GM21367 (cell line): ENCODE measurements at regions not wholly inside any gene's neighbourhood (a gene's known extent, or its start where the extent isn't known, plus 50 kb on each side); places are given as distances from the start of the nearest gene placed in this dataset.
"Not testable (repeated sequence)": the region's sequence is repeated elsewhere in the genome, so short reads cannot be mapped to it uniquely, and the experiment has no call there.

Experiments used
- ATAC-seq: cut with Tn5 transposase; IDR thresholded peaks from one replicate; pipeline ENCODE4 v1.9.1; 2021; ENCODE audit not compliant: unreplicated experiment

- no peak for ATAC-seq
Observed at GRCh38 chr5:92543201-92543600, 1037.8 kb downstream of the NR2F1-AS1 start.

DNA sequence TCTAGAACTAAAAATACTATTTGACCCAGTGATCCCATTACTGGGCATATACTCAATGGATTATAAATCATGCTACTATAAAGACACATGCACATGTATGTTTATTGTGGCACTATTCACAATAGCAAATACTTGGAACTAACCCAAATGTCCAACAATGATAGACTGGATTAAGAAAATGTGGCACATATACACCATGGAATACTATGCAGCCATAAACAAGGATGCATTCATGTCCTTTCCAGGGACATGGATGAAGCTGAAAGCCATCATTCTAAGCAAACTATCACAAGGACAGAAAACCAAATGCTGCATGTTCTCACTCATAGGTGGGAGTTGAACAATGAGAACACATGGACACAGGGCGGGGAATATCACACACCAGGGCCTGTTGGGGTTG, 1039.0 kb downstream of the NR2F1-AS1 start:
- not testable (repeated sequence) for ATAC-seq

- ATAC-seq, result no peak
Observed at GRCh38 chr5:92527311-92528078, 1053.5 kb downstream of the NR2F1-AS1 start.

- ATAC-seq, result no peak
Observed at GRCh38 chr5:92525131-92525530, 1055.9 kb downstream of the NR2F1-AS1 start.

- no peak for ATAC-seq
Observed at GRCh38 chr5:92519811-92520632, 1061.0 kb downstream of the NR2F1-AS1 start.

GRCh38 chr5:92518318-92518904, 1062.6 kb downstream of the NR2F1-AS1 start:
- ATAC-seq, result peak; percentile 98

DNA sequence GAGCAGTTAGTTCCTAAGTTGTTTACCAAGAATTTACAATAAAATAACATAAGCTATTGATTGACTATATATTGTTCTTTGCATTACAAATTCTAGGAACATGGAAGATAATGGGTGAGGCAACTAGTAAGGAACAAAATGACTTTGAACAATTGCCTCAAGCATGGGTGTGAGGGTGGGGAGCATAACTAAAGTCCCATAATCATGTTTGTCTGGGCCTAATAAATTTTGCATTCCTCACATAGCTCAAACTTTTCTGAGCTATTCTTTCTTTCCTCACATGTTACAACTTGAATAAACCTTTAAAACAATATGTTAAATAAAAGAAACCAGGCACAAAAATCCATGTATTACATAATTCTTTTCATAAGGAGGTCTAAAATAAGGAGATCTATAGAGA, 1066.1 kb downstream of the NR2F1-AS1 start:
- no peak for ATAC-seq

- ATAC-seq, result no peak
Observed at GRCh38 chr5:92513067-92513466, 1068.0 kb downstream of the NR2F1-AS1 start.

DNA sequence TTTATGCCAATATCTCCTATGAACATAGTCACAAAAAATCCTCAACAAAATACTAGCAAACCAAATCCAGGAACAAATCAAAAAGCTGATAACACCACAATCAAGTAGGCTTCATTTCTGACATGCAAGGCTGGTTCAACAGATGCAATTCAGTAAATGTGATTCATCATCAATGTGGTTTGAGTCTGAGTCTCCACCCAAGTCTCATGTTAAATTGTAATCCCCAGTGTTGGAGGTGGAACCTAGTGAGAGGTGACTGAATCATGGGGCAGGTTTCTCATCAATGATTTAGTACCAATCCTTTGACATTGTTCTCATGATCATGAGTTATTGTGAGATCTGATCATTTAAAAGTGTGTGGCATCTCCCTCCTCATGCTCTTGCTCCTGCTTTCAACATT, 1072.7 kb downstream of the NR2F1-AS1 start:
- ATAC-seq, result no peak

DNA sequence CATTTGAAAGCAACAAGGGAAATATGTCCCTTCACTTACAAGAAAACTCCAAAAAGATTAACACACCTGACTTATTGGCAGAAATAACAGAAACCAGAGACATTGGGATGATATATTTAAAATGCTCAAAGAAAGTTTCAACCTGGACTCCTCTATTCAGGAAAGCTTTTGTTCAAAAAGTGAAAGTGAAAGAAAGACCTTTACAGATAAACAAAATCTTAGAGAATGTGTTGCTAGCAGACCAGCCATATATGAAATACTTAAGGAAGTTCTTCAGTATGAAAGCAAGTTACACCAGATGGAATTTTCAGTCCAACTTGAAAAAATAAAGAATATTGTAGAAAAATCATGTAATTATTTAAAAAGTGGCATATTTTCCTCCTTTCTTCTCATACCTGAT, 1075.1 kb downstream of the NR2F1-AS1 start:
- ATAC-seq, result no peak

GRCh38 chr5:92505145-92505544, 1075.9 kb downstream of the NR2F1-AS1 start:
- no peak for ATAC-seq

DNA sequence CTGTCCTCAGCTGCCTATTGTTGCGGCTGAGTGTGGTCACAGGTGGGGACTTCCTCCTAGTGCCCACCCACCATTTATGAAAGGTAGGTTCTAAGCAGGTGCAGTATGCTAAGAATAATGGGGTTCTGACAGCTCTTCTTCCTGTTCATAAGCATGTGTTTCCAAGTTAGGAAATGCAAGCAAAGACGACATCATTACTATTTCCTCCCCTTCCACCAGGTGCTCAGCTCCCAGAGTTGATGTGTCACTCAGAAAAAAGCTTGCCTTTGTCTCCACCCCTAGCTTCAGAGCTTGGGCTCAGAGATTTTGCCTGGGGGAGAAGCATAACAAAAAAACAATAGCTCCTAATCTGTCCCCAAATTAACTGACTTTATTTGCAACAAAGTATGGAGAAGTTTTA, 1076.7 kb downstream of the NR2F1-AS1 start:
- ATAC-seq, result no peak

DNA sequence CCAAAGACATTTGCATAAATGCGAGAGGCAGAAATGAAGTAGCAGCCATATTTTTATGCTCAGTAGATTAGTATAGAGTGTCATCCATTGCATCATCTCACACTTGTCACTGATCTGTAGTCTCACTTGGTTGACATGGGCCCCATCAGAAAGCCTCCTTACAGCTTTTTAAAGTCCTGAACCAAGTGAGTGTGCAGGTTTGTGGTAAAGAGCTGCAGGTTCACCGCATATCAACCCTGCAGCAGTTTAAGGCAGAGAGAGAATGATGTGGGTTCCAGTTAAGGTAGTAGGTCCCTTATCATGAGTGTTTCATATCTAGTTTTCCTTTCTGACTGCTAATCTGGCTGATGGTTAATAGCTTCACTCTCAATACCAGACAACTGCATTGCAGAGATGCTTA, 1080.3 kb downstream of the NR2F1-AS1 start:
- no peak for ATAC-seq

DNA sequence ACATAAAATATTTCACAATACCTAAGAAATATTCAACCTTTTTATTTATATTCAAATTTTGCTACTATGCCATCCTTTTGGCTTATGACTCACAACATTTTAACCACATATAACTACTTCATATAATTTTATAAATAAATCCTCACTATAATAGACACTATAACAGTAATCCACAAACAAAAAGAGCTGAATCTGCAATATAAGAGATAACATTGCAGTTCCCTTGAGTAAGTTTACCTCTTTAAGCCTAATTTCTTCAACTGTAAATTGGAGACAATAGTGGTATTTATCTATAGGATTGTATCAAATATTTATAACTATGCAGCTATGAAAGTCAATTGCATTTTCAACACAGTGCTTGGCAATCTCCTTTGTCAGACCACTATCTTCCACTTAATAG, 1084.5 kb downstream of the NR2F1-AS1 start:
- ATAC-seq, result no peak

DNA sequence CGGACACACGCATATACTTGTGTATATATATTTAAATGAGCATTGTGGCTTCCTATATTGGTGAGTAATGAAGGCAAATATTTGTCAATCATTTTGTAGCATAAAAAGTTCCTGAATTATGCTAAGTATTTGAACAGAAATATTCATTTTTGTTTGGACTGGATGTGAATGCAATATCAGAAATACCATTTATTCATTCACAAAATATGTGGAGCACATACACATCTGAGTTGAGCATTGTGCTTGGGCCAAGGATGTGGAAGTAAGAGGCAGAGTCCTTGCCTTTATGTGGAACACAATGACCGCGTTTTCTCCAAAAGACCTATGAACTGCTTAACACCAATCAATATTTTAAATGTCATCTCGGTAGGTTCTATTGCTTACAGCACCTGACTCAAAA, 1086.5 kb downstream of the NR2F1-AS1 start:
- ATAC-seq, result no peak

DNA sequence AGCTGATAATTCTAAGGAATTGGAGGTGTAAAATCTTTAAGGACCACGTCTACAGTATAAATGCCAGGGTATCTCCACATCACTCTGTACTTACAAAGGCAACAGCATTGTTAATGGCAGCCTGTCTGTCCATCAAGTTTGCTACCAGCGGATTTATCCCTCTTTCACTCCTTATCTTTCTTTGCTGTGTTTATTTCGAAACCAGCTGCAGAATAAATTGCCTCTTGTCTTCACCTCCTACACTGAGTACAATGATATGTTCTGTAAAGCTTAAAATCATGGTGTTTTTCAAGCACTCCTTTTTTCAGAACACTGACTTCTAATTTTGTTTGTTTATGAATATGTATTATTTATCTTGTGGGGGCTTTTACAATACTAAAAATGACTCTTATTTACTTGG, 1088.1 kb downstream of the NR2F1-AS1 start:
- ATAC-seq, result no peak

GRCh38 chr5:92484484-92484883, 1096.5 kb downstream of the NR2F1-AS1 start:
- no peak for ATAC-seq

DNA sequence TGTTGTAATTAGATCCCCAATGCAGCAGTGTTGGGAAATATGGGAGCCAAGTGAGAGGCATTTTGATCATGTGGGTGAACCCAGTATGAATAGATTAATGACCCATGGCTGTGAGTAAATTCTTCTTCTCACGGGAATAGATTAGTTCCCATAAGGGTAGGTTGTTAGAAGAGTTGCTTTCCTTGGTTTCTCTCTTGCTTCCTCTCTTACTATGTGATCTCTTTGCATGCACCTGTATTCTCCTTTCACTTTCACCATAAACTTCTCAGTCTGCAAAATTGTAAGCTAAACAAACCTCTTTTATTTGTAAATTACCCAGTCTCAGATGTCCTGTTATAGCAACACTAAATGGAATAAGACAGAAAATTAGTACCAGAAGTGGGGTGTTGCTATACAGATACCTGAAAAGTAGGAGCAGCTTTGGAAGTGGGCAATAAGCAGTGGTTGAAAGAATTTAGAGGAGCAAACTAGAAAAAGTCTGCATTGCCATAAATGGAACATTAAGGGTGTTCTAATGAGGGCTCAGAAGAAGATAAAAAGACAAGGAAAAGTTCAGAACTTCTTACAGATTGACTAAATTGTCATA, 1090.0 kb upstream of the ARRDC3 start:
- no peak for ATAC-seq

DNA sequence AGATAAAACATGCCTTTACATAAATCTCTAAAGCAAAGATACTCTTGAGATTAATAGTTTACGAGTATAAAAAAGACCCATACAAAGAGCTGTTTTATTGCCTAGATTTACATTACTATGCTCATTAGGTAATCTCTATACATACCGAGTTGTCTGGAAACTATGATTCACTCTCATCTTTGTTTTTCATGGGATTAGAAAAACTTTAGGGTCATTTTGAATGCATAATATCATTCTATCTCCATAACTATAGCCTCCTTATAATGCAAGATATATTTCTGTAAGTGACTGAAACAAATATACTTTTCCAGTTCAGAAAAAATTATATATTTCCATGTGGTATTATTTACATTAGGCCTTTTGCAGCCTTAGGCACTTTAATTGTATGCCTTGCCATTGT, 1088.7 kb upstream of the ARRDC3 start:
- no peak for ATAC-seq

DNA sequence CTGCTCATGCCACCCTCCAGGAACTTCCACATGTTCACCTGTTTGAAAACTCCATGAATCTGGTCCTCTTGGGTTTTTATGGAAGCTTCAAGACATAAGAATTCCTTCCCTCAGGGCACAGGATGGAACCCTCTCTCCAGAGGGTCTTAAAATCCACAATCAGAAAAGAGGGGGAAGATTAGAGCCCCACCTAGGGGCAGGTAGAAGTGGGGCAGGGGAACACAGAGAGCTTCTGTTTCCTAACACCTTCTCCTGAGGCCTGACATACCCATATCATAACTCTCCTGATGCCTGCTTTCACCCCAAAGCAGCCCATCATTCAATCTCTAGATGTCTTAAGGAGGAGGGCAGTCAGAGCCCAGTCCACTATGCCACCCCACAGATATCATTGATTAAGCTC, 1087.7 kb upstream of the ARRDC3 start:
- ATAC-seq, result no peak

DNA sequence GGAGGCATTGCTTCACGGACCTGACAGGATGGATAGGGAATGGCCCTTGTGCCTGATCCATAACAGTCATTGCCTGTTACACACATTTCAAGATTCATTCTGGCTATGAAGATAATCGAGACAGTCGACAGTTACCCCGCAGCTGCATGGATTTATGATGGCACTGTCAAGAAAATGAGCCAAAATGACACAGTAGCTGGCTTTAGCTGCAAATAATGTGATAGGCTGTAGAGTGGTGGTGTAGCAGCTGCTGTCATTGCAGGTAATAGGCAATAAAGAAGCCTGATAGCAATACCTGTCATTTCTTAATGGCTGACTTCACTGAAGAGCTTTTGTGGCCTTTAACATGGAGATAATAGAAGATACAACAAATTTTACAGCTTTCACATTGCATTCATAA, 1085.2 kb upstream of the ARRDC3 start:
- ATAC-seq, result no peak

DNA sequence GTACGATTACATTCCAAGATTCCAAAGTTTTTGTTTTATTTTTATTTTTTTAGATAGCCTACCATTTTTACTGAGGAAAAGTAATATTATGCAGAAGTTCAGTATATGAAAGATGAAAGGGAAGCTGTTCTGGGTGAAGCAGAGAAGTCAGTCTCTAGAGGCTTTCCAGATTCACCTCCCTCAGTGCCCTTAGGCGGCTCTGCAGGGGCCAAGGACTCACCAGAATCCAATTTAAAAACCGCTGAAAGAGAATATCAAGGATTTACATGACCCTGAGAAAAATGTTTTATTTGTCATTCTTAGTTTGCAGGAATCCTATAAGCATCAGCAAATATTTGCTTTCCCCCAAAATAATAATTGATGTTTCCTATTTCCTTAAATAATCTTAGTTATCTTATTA, 1084.6 kb upstream of the ARRDC3 start:
- ATAC-seq, result no peak
